HCT116 (cell line): ENCODE measurements at regions not wholly inside any gene's neighbourhood (a gene's known extent, or its start where the extent isn't known, plus 50 kb on each side); places are given as distances from the start of the nearest gene placed in this dataset.

ENCODE experiments used
- ATAC-seq: fragments of 200-7000 bp; cut with Tn5 transposase; 2 replicates; pipeline ENCODE4 v1.9.1; 2020; ENCODE audit warnings: mild to moderate bottlenecking, moderate library complexity
- BruUV-seq: library from RNA; stranded (reverse); fragments of 400-500 nt; replicated peaks from 2 replicates; lab custom pipeline; 2021; lab: Mats Ljungman, UMichigan
- CTCF ChIA-PET: fragments of 300-600 bp; sonication (Branson Sonifier 250); formaldehyde crosslinking; loops from one replicate; lab custom pipeline; 2021; ENCODE audit warnings: antibody characterized with exemption; lab: Charles Lee
- POLR2A ChIA-PET: fragments of 300-600, 350-600 bp; sonication (Branson Sonifier 250); formaldehyde crosslinking; loops from one replicate; lab custom pipeline; 2021; ENCODE audit warnings: antibody characterized with exemption; lab: Charles Lee
- RAD21 ChIA-PET, 2 experiments: fragments of 300-600 bp; sonication (Branson Sonifier 250); formaldehyde crosslinking; loops; one replicate each; lab custom pipeline; 2023; ENCODE audit warnings: low total read pairs in 2 of 2; ENCODE audit not compliant: uncharacterized antibody in 2 of 2, unreplicated experiment in 2 of 2, low non-redundant PET in 1 of 2; lab: Charles Lee
- DNase-seq: peaks from one replicate; pipeline ENCODE4 v3.0.0-alpha.2; 2010; ENCODE audit warnings: low read depth, low spot score
- H2AFZ ChIP-seq: fragments of 200-600 bp; shearing (Covaris generic), sonication (generic); 2 replicates; pipeline ENCODE4 v1.6.1; 2017; ENCODE audit warnings: low read depth, mixed run types, mixed read lengths, antibody characterized with exemption, low read length; ENCODE audit not compliant: poor library complexity, severe bottlenecking
- H3K27ac ChIP-seq: 2 replicates; pipeline ENCODE4 v1.5.1; 2012; ENCODE audit warnings: low read depth, low read length
- H3K27me3 ChIP-seq: fragments of 200-600 bp; sonication (generic); 2 replicates; pipeline ENCODE4 v1.6.1; 2016; ENCODE audit warnings: mixed run types, low read length, mixed read lengths; ENCODE audit not compliant: insufficient read depth
- H3K36me3 ChIP-seq, 2 experiments: fragments of 200-500 bp in 1 of 2; fragments of 200-600 bp in 1 of 2; sonication (Bioruptor generic) in 1 of 2; sonication (generic) in 1 of 2; 2 replicates each; pipeline versions ENCODE4 v1.5.1 to v1.6.1; 2014 to 2016; ENCODE audit warnings: low read length in 2 of 2, inconsistent platforms in 1 of 2, mixed read lengths in 1 of 2, mixed run types in 1 of 2; ENCODE audit not compliant: insufficient read depth in 2 of 2, control insufficient read depth in 1 of 2
- H3K4me1 ChIP-seq, 2 experiments: fragments of 200-600 bp in 1 of 2; sonication (generic) in 1 of 2; 2 replicates each; pipeline versions ENCODE4 v1.5.1 to v1.6.1; 2012 to 2017; ENCODE audit warnings: low read length in 2 of 2, inconsistent platforms in 1 of 2, mild to moderate bottlenecking in 1 of 2, mixed read lengths in 1 of 2, mixed run types in 1 of 2, moderate library complexity in 1 of 2; ENCODE audit not compliant: insufficient read depth in 2 of 2, control insufficient read depth in 1 of 2
- H3K4me2 ChIP-seq: fragments of 200-600 bp; sonication (generic); 2 replicates; pipeline ENCODE4 v1.6.1; 2017; ENCODE audit warnings: mixed run types, low read length, mixed read lengths
- H3K4me3 ChIP-seq, 2 experiments: fragments of 200-600 bp in 1 of 2; sonication (generic) in 1 of 2; replicated peaks in 1 of 2; 2 replicates each; pipeline ENCODE4 v1.5.1; 2011 to 2016; ENCODE audit warnings: low read length in 2 of 2, control low read depth in 1 of 2, low read depth in 1 of 2, mild to moderate bottlenecking in 1 of 2, mixed read lengths in 1 of 2, mixed run types in 1 of 2
- H3K79me2 ChIP-seq: fragments of 200-600 bp; sonication (generic); 2 replicates; pipeline ENCODE4 v1.6.1; 2017; ENCODE audit warnings: mild to moderate bottlenecking, mixed run types, low read length, moderate library complexity, mixed read lengths; ENCODE audit not compliant: insufficient read depth
- H3K9ac ChIP-seq: fragments of 200-600 bp; sonication (generic); 2 replicates; pipeline ENCODE4 v1.6.1; 2016; ENCODE audit warnings: low read length, mixed read lengths
- H3K9me2 ChIP-seq: fragments of 200-600 bp; sonication (generic), shearing (Covaris generic); 2 replicates; pipeline ENCODE4 v1.6.1; 2017; ENCODE audit warnings: mixed run types, mild to moderate bottlenecking, moderate library complexity; ENCODE audit not compliant: insufficient read depth
- H3K9me3 ChIP-seq, 2 experiments: fragments of 200-500 bp in 1 of 2; fragments of 200-600 bp in 1 of 2; sonication (Bioruptor generic) in 1 of 2; sonication (generic) in 1 of 2; 2 replicates each; pipeline ENCODE4 v1.6.1; 2014 to 2017; ENCODE audit warnings: low read length in 2 of 2, mixed read lengths in 2 of 2, inconsistent platforms in 1 of 2, low read depth in 1 of 2, mild to moderate bottlenecking in 1 of 2, mixed run types in 1 of 2, moderate library complexity in 1 of 2; ENCODE audit not compliant: control insufficient read depth in 1 of 2, insufficient read depth in 1 of 2
- H4K20me1 ChIP-seq: fragments of 200-600 bp; sonication (generic), shearing (Covaris generic); 2 replicates; pipeline ENCODE4 v1.6.1; 2017; ENCODE audit warnings: mixed run types, mild to moderate bottlenecking, moderate library complexity; ENCODE audit not compliant: insufficient read depth
- CBX3 ChIP-seq: IDR thresholded peaks from 2 replicates; pipeline ENCODE4 v1.6.1; 2012; ENCODE audit warnings: low read depth
- CTCF ChIP-seq, 3 experiments: fragments of 200-600 bp in 1 of 3; sonication (generic) in 1 of 3; IDR thresholded peaks in 2 of 3; conservative IDR thresholded peaks in 1 of 3; 2 replicates each; pipeline ENCODE4 v1.5.1; 2012 to 2017; ENCODE audit warnings: low read depth in 2 of 3, low read length in 2 of 3, antibody characterized with exemption in 1 of 3, borderline replicate concordance in 1 of 3, control low read depth in 1 of 3, mild to moderate bottlenecking in 1 of 3, mixed read lengths in 1 of 3, mixed run types in 1 of 3, moderate library complexity in 1 of 3; ENCODE audit not compliant: insufficient read depth in 1 of 3
- ELF1 ChIP-seq: IDR thresholded peaks from 2 replicates; pipeline ENCODE4 v1.6.1; 2012; ENCODE audit warnings: low read depth, borderline replicate concordance
- EZH2phosphoT487 ChIP-seq: fragments of 200-600 bp; IDR thresholded peaks from 2 replicates; pipeline ENCODE4 v1.6.1; 2018; ENCODE audit warnings: antibody characterized with exemption, borderline replicate concordance
- JUND ChIP-seq: IDR thresholded peaks from 2 replicates; pipeline ENCODE4 v1.6.1; 2012
- POLR2AphosphoS5 ChIP-seq: IDR thresholded peaks from 2 replicates; pipeline ENCODE4 v1.6.1; 2011; ENCODE audit warnings: mild to moderate bottlenecking, low read depth, low read length, moderate library complexity
- TCF7L2 ChIP-seq: IDR thresholded peaks from 2 replicates; pipeline ENCODE4 v1.7.0; 2011; ENCODE audit warnings: borderline replicate concordance, inconsistent platforms; ENCODE audit not compliant: insufficient read depth, insufficient read length; ENCODE audit errors: extremely low read depth
- YY1 ChIP-seq: IDR thresholded peaks from 2 replicates; pipeline ENCODE4 v1.6.1; 2011; ENCODE audit warnings: low read length, low read depth, moderate library complexity, mild to moderate bottlenecking; ENCODE audit not compliant: insufficient replicate concordance; ENCODE audit errors: extremely low read depth
- ZFX ChIP-seq: fragments of 450-650 bp; IDR thresholded peaks from 2 replicates; pipeline ENCODE4 v1.6.1; 2017
- ZNF274 ChIP-seq: fragments of 200-500 bp; sonication (Bioruptor generic); IDR thresholded peaks from 2 replicates; pipeline ENCODE4 v1.6.1; 2014; ENCODE audit warnings: mild to moderate bottlenecking, low read depth, low read length, inconsistent platforms
- intact Hi-C: fragments of 100-400 bp; cut with micrococcal nuclease; formaldehyde crosslinking; loops from 2 replicates; pipeline ENCODE4 v1.10.0; 2022
- TF ChIP-seq, protein P1 (sequence below): IDR thresholded peaks from 2 replicates; pipeline ENCODE4 v1.6.1; 2012

DNA sequence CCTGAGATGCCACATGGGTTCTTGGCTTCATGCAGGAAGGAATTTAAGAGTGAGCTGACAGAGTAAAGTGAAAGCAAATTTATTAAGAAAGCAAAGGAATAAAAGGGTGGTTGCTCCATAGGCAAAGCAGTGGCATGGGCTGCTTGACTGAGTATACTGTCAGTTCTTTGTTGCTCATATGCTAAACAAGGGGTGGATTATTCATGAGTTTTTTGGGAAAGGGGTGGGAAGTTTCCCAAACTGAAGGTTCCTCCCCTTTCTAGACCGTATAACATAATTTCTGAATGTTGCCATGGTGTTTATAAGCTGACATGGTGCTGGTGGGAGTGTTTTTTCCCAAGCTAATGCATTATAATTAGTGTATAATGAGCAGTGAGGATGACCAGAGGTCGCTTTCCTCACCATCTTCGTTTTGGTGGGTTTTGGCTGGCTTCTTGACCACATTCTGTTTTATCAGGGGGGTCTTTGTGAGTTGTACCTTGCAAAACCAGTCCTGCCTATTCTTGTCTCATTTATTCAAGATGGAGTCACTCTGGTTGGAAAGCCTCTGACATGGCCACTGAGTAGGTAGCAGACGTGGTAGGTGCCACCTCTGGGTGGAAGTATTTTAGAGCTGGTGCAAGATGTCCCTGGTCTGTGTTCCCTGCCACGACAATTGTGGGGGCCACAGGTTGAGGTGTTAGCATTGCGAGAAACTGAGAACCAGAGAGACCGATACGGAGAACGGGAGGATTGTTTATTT is 107.5 kb upstream of the SDK1 start:
- no peak overlapping the region for H3K4me3 ChIP-seq
- no peak overlapping the region for H3K27ac ChIP-seq
- no peaks in the 10 kb centered on the region for H3K79me2 ChIP-seq
- H3K9ac ChIP-seq: no peak overlapping the region
- no peaks in the 10 kb centered on the region for H3K27me3 ChIP-seq
- no peaks in the 10 kb centered on the region for H4K20me1 ChIP-seq
- TF ChIP-seq EZH2phosphoT487 (no peak), ZNF274 (no peak), CTCF (IDR thresholded peaks at IDR 0.05 in 2 of 3, conservative IDR thresholded peaks at IDR 0.05 in 1 of 3; ENCODE audit: borderline replicate concordance in 1 of 3, insufficient read depth in 1 of 3, low read depth in 2 of 3, low read length in 2 of 3) (no peak), TCF7L2 (no peak), JUND (no peak), ELF1 (no peak), ZFX (no peak), YY1 (no peak), POLR2AphosphoS5 (no peak), CBX3 (no peak)
- TF ChIP-seq, protein P1, sequence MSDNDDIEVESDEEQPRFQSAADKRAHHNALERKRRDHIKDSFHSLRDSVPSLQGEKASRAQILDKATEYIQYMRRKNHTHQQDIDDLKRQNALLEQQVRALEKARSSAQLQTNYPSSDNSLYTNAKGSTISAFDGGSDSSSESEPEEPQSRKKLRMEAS: no peak
- TF ChIP-seq, all 23 proteins: peak for 0
- BruUV-seq: no TSS peak
- Histone ChIP-seq H2AFZ (no peak overlapping the region), H3K4me2 (no peak overlapping the region), H3K9me2 (no peaks in the 10 kb centered on the region), H3K36me3 (no peaks in the 10 kb centered on the region), H3K4me1 (peaks cover 0 to 5% of the 10 kb centered on the region in 2 experiments; a peak in 1 of 4 replicates), H3K9me3 (no peaks in the 10 kb centered on the region)
- intact Hi-C loops: no loop called here
- DNase-seq (no peak), ATAC-seq (no peak)
- ChIA-PET RAD21 (no interaction called here), POLR2A (no interaction called here), CTCF (no interaction called here)
